ENCODE measurements at regions not wholly inside any gene's neighbourhood (a gene's known extent, or its start where the extent isn't known, plus 50 kb on each side); places are given as distances from the start of the nearest gene placed in this dataset. TPM values are rescaled to one million over a fixed set of nuclear protein-coding genes. Genes with fewer than 3 reads are reported as not detected.

- Histone ChIP-seq H3K36me3 (ENCODE audit: control insufficient read depth in 1 of 2, insufficient read depth in 2 of 2, low read depth in 1 of 2, low read length in 2 of 2) (no peaks in the 10 kb centered on the region), H3K14ac (ENCODE audit: low read length in 2 of 2) (no peak overlapping the region), H3K79me1 (replicated peaks; ENCODE audit: low read length, poor library complexity, severe bottlenecking) (no peaks in the 10 kb centered on the region), H3K23ac (ENCODE audit: low read length in 2 of 2) (no peak overlapping the region), H2AK5ac (ENCODE audit: low read length, severe bottlenecking) (no peak overlapping the region), H3K4ac (ENCODE audit: low read depth in 1 of 2, low read length in 2 of 2) (no peak overlapping the region), H3K4me1 (ENCODE audit: control insufficient read depth, insufficient read depth, low read depth, low read length) (no peaks in the 10 kb centered on the region), H3K9ac (ENCODE audit: low read length) (no peak overlapping the region), H3K27ac (ENCODE audit: low read length, poor library complexity, severe bottlenecking) (no peak overlapping the region), H3K4me3 (ENCODE audit: insufficient read depth in 1 of 2, low read depth in 1 of 2, low read length in 2 of 2) (no peak overlapping the region), H2BK120ac (ENCODE audit: low read depth, low read length) (no peak overlapping the region), H2BK15ac (ENCODE audit: low read depth, poor library complexity, severe bottlenecking) (no peak overlapping the region), H3K9me3 (ENCODE audit: control insufficient read depth, low read length) (no peaks in the 10 kb centered on the region), H3K18ac (ENCODE audit: low read depth in 1 of 2, low read length in 2 of 2) (no peak overlapping the region), H3K27me3 (ENCODE audit: control insufficient read depth in 1 of 2, insufficient read depth in 1 of 2, low read length in 2 of 2) (no peaks in the 10 kb centered on the region), H2AFZ (ENCODE audit: low read depth, low read length) (no peak overlapping the region), H2BK12ac (ENCODE audit: low read length in 2 of 2) (no peak overlapping the region), H3K4me2 (ENCODE audit: low read length, poor library complexity, severe bottlenecking) (no peak overlapping the region), H4K91ac (ENCODE audit: low read length) (no peak overlapping the region), H2BK5ac (ENCODE audit: low read depth, low read length, poor library complexity, severe bottlenecking) (no peak overlapping the region), H4K8ac (ENCODE audit: low read length) (no peak overlapping the region)
- DNase-seq = no peak
- 68% methylated on average over 4 of the region's 4 CpGs for WGBS
These were observed 68.0 kb upstream of the NETO1 start for GRCh38 chr18:72935744-72936143.

DNA sequence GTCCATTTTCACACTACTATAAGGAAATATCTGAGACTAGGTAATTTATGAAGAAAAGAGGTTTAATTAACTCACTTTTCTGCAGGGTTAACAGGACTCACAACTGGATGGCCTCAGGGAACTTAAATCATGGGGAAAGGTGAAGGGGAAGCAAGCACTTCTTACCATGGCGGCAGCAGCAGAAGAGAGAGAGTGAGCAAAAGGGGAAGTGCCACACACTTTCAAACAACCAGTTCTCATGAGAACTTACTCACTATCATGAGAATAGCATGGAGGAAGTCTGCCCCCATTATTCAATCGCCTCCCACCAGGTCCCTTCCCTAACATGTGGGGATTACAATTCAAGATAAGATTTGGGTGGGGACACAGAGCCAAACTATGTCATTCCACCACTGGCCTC lies 55.1 kb upstream of the NETO1 start:
- WGBS = 80% methylated on average over 1 of the region's 2 CpGs

More for the DNA sequence above, 55.1 kb upstream of the NETO1 start:
- H3K9me3 ChIP-seq (ENCODE audit: control insufficient read depth, low read length) = peaks cover 37% of the 10 kb centered on the region
- H3K18ac ChIP-seq (ENCODE audit: low read depth in 1 of 2, low read length in 2 of 2) = no peak overlapping the region
- H2BK15ac ChIP-seq (ENCODE audit: low read depth, poor library complexity, severe bottlenecking) = no peak overlapping the region
- no peaks in the 10 kb centered on the region for H3K36me3 ChIP-seq (ENCODE audit: control insufficient read depth in 1 of 2, insufficient read depth in 2 of 2, low read depth in 1 of 2, low read length in 2 of 2)
- H3K23ac ChIP-seq (ENCODE audit: low read length in 2 of 2) = no peak overlapping the region
- H3K27ac ChIP-seq (ENCODE audit: low read length, poor library complexity, severe bottlenecking) = no peak overlapping the region
- no peak for DNase-seq
- no peak overlapping the region for H2AFZ ChIP-seq (ENCODE audit: low read depth, low read length)
- no peak overlapping the region for H3K14ac ChIP-seq (ENCODE audit: low read length in 2 of 2)
- no peak overlapping the region for H2BK12ac ChIP-seq (ENCODE audit: low read length in 2 of 2)
- H2AK5ac ChIP-seq (ENCODE audit: low read length, severe bottlenecking) = no peak overlapping the region
- H2BK5ac ChIP-seq (ENCODE audit: low read depth, low read length, poor library complexity, severe bottlenecking) = no peak overlapping the region
- no peak overlapping the region for H4K8ac ChIP-seq (ENCODE audit: low read length)
- H3K4me3 ChIP-seq (ENCODE audit: insufficient read depth in 1 of 2, low read depth in 1 of 2, low read length in 2 of 2) = no peak overlapping the region
- H3K4me1 ChIP-seq (ENCODE audit: control insufficient read depth, insufficient read depth, low read depth, low read length) = no peaks in the 10 kb centered on the region
- H3K9ac ChIP-seq (ENCODE audit: low read length) = no peak overlapping the region
- no peak overlapping the region for H3K4ac ChIP-seq (ENCODE audit: low read depth in 1 of 2, low read length in 2 of 2)
- no peak overlapping the region for H4K91ac ChIP-seq (ENCODE audit: low read length)
- H3K4me2 ChIP-seq (ENCODE audit: low read length, poor library complexity, severe bottlenecking) = no peak overlapping the region
- H2BK120ac ChIP-seq (ENCODE audit: low read depth, low read length) = no peak overlapping the region
- no peaks in the 10 kb centered on the region for H3K79me1 ChIP-seq (replicated peaks; ENCODE audit: low read length, poor library complexity, severe bottlenecking)
- H3K27me3 ChIP-seq (ENCODE audit: control insufficient read depth in 1 of 2, insufficient read depth in 1 of 2, low read length in 2 of 2) = no peaks in the 10 kb centered on the region

Small RNA genes lying in the stretch of these regions (small RNA-seq; reads per million reads assigned to genes)
- gene RN7SL401P (ENCODE audit: low read depth) = not detected
